ENCODE measurements at regions not wholly inside any gene's neighbourhood (a gene's known extent, or its start where the extent isn't known, plus 50 kb on each side); places are given as distances from the start of the nearest gene placed in this dataset.

GRCh38 chr18:10391506-10391905 lies 62.9 kb upstream of the APCDD1 start:
- TF ChIP-seq EP300 (IDR thresholded peaks at IDR 0.05) (no peak), POLR2A (IDR thresholded peaks at IDR 0.05) (no peak)

Data from ovary (tissue), 1 donor.